ENCODE measurements at regions not wholly inside any gene's neighbourhood (a gene's known extent, or its start where the extent isn't known, plus 50 kb on each side); places are given as distances from the start of the nearest gene placed in this dataset.
"Not testable (repeated sequence)": the region's sequence is repeated elsewhere in the genome, so short reads cannot be mapped to it uniquely, and the experiment has no call there.

DNA sequence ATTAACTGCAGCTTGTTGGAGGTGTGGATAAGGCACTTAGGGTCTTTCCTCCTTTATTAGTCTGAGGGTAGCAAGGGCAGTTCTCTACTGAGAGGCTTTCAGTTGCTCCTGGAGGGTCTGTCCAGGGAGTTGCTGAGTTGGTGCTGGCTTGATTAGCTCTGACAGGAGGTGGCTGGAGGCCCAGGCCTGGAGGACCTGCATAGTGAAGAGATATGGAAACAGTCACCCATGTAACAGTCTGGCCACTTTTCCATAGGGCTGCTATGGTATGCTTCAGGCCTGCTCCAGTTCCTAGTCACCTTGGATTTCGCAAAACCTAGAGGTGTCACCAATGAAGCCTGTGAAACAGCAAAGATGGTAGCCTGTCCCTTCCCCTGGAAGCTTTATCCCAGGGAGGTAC, 143.3 kb upstream of the SLC38A2 start:
- DNase-seq = no peak

DNA sequence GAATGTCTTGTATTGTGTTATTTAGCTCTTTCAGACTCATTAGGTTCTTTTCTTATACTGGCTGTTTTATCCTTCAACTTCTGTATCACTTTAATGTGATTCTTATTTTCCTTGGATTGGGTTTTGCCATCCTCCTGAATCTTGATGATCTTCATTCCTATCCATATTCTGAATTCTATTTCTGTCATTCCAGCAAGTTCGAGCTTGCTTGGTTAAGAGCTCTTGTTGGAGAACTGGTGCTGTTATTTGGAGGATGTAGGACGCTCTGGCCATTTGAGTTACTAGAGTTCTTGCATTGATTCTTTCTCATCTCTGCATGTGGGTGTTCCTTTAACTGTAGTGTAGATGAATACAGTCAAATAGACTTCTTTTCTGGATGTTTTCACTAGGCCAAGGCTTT, 142.3 kb upstream of the SLC38A2 start:
- no peak for DNase-seq

- not testable (repeated sequence) for DNase-seq
These were observed 137.7 kb upstream of the SLC38A2 start for GRCh38 chr12:46510257-46510656.

GRCh38 chr12:46509135-46509534, 136.6 kb upstream of the SLC38A2 start:
- DNase-seq = no peak

- DNase-seq = no peak
These were observed 136.1 kb upstream of the SLC38A2 start for GRCh38 chr12:46508651-46509050.

GRCh38 chr12:46507766-46508165, 135.2 kb upstream of the SLC38A2 start:
- no peak for DNase-seq

DNA sequence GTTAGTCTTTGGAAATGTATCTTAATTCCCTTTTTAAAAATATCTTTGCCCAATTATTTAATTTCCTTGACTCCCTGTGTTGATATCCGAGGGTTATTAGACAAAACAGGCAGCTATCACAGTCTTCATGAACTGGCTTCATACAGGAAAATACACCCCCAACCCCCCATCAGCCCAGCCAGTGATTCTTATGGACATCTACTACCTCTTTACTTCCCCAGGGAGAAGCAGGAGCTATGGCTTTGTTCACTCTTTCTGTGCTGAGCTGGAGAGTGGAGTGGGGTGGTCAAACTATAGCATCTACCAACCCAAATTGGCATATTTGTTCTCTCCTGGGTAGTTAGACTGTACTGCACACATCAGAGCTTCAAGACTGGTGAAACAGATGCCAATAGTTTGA, 134.4 kb upstream of the SLC38A2 start:
- DNase-seq = no peak

DNA sequence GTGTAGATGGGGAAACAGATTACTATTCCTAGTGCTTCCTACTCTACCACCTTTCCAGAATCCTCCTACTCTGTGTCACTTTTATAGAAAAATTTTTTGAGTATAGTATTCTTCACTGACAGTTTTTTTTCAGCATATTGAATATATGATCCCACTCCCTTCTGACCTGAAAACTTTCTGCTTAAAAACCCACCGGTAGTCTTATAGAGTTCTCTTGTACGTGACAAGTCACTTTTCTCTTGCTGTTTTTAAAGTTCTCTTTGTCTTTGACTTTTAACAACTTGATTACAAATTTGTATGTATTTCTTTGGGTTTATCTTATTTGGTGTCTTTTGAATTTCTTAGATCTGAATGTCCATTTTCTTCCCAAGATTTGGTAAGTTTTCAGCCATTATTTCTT, 133.6 kb upstream of the SLC38A2 start:
- DNase-seq = no peak

DNA sequence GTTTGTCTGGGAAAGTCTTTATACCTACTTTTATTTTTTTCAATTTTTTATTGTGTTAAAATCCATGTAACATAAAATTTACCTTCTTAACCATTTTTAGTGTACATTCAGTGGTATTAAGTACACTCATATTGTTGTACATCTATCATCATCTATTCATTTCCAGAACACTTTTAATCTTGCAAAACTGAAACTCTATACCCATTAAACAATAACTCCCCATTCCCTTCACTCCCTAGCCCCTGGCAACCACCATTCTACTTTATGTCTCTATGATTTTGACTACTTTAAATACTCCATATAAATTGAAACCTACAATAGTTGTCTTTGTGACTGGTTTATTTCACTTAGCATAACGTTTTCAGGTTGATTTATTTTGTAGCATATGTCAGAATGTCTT, 131.9 kb upstream of the SLC38A2 start:
- no peak for DNase-seq

GRCh38 chr12:46503637-46504175, 131.1 kb upstream of the SLC38A2 start:
- no peak for DNase-seq

DNA sequence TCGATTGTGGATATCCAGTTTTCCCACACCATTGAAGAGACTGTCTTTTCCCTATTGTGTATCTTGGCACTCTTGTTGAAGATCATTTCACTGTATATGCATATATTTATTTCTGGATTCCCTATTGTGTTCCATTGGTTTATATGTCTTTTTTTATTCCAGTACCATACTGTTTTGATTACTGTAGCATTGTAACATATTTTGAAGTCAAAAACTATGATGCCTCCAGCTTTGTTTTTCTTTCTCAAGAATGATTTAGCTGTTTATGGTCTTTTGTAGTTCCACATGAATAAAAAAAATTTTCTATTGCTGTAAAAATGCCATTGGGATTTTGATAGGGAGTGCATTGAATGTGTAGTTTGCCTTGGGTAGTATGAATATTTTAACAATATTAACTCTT, 128.1 kb upstream of the SLC38A2 start:
- no peak for DNase-seq

DNA sequence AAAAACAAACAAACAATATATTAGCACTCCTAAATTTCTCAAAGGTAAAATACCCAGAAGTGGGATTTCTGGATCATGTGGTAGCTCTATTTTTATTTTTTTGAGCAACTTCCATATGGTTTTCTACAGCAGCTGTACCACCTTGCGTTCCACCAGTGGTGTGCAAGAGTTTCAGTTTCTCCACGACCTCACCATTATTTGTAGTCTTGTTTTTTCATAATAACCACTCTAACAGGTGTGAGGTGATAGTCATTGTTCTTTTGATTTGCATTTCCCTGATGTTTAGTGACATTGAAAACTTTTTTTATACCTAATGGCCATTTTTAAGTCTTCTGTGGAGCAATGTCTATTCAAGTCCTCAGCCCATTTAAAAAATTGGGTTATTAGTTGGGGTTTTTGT, 127.3 kb upstream of the SLC38A2 start:
- DNase-seq = no peak

DNA sequence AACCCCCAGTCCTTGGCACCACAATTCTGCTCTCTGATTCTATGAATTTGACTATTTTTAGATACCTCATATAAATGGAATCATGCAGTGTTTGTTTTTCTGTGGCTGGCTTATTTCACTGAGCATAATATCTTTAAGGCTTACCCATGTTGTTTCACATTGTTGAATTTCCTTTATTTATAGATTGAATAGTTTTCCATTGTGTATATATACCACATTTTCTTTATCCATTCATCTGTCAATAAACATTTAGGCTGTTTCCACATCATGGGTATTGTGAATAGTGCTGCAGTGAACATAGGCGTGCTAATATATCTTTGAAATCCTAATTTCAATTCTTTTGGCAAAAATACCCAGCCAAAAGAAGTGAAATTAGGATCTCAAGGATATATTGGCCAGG, 126.7 kb upstream of the SLC38A2 start:
- no peak for DNase-seq

DNA sequence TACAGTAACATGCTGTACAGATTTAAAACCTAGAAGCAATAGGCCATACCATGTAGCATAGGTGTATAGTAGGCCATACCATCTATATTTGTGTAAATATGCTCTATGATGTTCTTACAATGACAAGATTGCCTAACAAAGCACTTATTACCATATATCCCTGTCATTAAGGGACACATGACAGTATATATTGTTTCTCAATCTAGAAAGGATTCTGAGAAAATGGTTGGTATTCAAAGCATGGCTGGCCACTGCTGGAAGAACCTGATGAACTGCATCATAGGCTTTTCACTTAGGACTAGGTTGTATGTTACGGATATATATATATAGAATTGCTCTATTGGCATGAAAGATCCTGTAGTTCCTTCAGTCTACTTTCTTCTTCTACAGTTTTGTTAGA, 125.2 kb upstream of the SLC38A2 start:
- DNase-seq = no peak

GRCh38 chr12:46494424-46494823, 121.9 kb upstream of the SLC38A2 start:
- DNase-seq = no peak

DNA sequence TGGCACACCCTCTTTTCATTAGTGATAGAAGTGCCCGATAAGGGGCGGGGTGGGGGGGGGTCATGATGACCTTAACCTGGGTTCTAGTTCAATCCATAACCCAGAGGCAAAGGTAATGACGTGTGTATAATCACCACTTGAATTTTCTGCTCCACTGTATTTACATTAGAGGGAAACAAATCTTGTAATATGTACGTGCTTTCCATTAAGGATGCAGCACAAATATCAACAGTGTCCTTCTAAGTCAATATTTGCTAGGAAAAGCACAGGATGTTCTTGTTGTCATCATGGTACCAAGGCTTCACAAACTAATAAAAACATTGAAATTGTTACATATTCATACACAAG, 121.2 kb upstream of the SLC38A2 start:
- DNase-seq = no peak

- no peak for DNase-seq
These were observed 120.7 kb upstream of the SLC38A2 start for GRCh38 chr12:46493150-46493833.

DNA sequence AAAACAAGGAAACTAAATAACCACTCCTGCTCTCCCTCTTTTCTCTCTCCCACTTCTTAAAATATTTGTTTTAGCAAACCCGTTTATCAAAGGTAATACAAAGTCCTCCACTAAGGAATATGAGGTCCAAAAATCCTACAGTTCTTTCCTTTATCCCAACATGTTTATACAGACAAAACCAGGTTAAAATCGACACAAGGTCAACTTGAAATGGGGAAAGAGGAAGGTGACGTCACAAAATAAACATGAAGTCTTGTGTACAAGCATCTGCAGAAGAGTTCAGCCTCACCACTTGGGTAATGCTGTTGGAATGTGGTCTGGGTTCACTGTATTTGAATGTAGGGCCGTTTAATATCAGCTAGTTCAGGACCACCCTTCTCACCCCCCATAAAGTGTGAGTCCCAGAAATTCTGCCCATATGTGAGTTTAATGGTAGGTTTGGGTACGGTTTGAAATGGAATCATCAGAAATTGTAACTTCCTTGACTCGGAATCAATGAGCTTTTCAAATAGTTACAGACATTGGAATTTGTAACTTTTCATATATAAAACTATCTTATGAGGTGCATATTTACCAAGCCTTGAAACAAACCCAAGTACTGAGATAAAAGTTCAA, 120.0 kb upstream of the SLC38A2 start:
- no peak for DNase-seq

DNA sequence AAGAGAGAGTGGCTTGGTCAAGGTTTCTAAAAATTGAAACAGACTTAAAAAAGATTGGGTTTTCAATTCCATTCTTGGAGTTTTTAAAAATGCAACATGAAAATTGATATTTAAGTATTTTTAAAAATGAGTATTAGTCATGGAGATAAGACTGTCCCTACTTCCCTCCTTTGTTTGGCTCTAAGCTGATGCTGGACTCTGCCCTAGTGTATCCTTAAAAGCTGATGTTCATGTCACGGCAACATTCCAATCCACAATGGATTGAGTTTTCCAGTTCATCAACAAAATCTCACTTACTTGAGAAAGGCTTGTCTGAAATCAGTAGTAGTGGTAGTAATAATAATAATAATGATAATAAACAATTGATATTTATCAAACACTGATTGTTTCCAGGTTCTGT, 119.0 kb upstream of the SLC38A2 start:
- DNase-seq = no peak

- no peak for DNase-seq
These were observed 118.1 kb upstream of the SLC38A2 start for GRCh38 chr12:46490635-46491034.

- no peak for DNase-seq
These were observed 117.4 kb upstream of the SLC38A2 start for GRCh38 chr12:46489951-46490388.

DNA sequence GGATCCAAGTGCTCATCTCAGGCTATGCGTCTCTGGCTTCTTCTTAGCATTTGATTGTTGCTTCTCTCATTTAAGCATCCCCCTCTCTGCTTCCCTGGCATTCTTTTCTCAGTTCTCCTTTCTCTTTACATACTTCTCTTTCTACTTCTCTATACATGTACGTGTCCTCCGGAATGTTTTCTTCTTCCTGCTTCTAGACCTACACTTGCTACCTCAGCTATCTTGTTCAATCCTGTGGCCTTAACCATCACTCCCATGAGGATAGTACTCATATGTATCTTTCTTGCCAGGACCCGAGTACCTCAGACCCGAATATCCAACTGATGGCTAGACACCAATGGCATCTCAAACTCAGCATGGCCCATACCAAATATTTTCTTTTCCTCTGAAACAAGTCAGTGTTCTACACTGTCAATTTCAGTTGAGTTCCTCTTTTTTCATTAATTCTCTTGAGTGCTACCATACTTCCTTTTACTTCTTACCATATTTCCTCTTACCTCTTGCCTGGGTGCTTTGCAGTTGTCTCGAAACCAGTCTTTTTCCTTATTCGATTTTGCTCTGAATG, 115.1 kb upstream of the SLC38A2 start:
- no peak for DNase-seq

DNA sequence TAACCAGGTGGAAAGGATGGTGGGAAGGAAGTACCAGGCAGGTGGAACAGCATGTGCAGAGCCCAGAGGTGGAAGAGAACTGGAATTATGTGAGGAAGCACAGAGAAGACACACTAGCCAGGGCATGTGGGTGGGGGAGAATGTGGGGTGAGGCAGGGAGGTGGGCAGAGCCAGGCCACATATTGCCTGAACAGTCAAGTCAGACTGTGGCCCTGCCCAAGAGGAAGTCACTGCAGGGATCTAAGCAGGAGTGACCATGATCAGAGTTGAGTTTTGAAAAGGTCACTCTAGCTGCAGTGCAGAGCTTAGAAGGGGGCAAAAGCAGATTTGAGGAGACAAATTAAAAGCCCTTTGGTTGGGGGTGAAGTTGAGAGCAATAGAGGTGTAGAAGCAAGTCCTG, 114.0 kb upstream of the SLC38A2 start:
- no peak for DNase-seq

DNA sequence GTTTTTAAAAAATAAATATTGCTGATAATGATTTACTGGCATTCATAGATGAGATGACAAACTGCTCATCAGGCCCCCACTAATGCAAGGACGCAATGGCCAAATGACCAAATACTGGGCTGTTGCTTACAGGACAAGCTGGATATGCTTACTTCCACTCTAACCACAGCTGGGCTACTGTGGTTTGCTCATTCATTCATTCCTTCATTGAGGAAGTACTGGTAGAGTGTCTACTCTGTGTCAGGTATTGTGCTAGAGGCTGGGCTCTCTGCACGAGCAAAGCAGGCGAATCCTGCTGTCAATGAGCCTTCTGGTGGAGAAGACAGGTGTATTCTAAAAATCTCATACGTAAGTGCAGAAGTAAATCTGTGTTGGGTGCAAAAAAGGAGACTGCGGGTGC, 113.3 kb upstream of the SLC38A2 start:
- DNase-seq = no peak

Data from NCI-H1436 (cell line).